HL-60 (cell line): ENCODE measurements at regions not wholly inside any gene's neighbourhood (a gene's known extent, or its start where the extent isn't known, plus 50 kb on each side); places are given as distances from the start of the nearest gene placed in this dataset.

Experiments
- DNase-seq, 2 experiments: peaks; one replicate each; pipeline ENCODE4 v3.0.0-alpha.2; 2010 to 2020; ENCODE audit warnings: low read depth in 1 of 2, low spot score in 1 of 2
- H3K27ac ChIP-seq: fragments of 250-450 bp; sonication (Bioruptor Pico); replicated peaks from 2 replicates; pipeline ENCODE4 v1.5.1; 2020; ENCODE audit warnings: mild to moderate bottlenecking, moderate library complexity
- H3K27me3 ChIP-seq: fragments of 250-450 bp; sonication (Bioruptor Pico); 2 replicates; pipeline ENCODE4 v1.5.1; 2021; ENCODE audit warnings: mild to moderate bottlenecking, moderate library complexity; ENCODE audit not compliant: insufficient read depth, poor library complexity, severe bottlenecking
- H3K4me3 ChIP-seq: replicated peaks from 2 replicates; pipeline ENCODE4 v1.5.1; 2011; ENCODE audit warnings: mild to moderate bottlenecking, control low read depth, low read length; ENCODE audit not compliant: insufficient read depth
- GABPA ChIP-seq: IDR thresholded peaks from 2 replicates; pipeline ENCODE4 v1.6.1; 2012; ENCODE audit warnings: low read depth
- POLR2AphosphoS5 ChIP-seq: IDR thresholded peaks from 2 replicates; pipeline ENCODE4 v1.6.1; 2012; ENCODE audit warnings: low read depth
- SPI1 ChIP-seq: IDR thresholded peaks from 2 replicates; pipeline ENCODE4 v1.6.1; 2012; ENCODE audit warnings: low read depth, mild to moderate bottlenecking, borderline replicate concordance
- TF ChIP-seq, protein P1 (sequence below): IDR thresholded peaks from 2 replicates; pipeline ENCODE4 v1.6.1; 2012; ENCODE audit warnings: low read depth; ENCODE audit not compliant: insufficient replicate concordance
- TF ChIP-seq, protein P2 (sequence below): IDR thresholded peaks from one replicate; pipeline ENCODE4 v1.5.1; 2011; ENCODE audit warnings: low read length, control low read depth, inconsistent platforms; ENCODE audit not compliant: insufficient read depth

DNA sequence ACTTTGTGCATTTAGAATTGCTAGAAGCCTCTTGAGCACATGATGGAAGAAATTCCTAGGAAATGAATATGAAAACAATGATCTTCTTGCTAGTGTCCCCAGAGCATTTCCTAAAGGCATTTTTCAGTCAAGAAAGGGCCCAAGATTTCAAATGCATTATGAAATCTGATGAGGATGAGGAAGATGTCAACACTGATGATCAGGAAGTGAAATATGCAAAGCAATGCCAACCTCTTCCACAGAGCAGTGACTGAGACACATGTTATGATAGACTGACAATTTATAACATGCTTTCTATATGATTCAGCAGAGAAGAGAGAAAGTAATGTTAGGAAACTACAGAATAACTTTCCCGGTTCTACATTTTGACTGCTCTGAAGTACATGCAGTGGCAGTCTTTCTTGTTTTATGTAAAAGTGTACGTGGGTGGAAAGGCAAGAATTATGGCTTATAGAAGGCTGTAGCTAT is 859.1 kb upstream of the GOT2 start:
- no peak for DNase-seq
- H3K27ac ChIP-seq = no peak overlapping the region

DNA sequence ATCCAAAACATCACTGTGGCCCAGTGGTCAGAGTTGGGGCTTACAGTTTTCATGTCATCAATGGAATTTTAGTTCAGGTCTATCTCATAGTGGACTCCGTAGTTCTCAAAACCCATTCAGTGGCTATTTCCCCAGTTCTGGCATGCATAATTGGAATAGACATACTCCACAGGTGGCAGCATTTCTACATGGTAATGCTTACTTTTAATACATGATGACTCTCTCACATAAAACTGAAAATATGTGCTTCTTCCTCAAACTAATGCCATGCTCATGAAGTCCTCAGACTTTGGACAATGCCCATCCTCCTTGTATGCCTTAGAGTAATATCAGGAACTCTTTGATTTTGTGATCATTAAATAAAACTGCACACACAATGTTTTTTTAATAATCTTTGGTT is 857.4 kb upstream of the GOT2 start:
- TF ChIP-seq POLR2AphosphoS5 (no peak), SPI1 (no peak)
- TF ChIP-seq, protein P1, sequence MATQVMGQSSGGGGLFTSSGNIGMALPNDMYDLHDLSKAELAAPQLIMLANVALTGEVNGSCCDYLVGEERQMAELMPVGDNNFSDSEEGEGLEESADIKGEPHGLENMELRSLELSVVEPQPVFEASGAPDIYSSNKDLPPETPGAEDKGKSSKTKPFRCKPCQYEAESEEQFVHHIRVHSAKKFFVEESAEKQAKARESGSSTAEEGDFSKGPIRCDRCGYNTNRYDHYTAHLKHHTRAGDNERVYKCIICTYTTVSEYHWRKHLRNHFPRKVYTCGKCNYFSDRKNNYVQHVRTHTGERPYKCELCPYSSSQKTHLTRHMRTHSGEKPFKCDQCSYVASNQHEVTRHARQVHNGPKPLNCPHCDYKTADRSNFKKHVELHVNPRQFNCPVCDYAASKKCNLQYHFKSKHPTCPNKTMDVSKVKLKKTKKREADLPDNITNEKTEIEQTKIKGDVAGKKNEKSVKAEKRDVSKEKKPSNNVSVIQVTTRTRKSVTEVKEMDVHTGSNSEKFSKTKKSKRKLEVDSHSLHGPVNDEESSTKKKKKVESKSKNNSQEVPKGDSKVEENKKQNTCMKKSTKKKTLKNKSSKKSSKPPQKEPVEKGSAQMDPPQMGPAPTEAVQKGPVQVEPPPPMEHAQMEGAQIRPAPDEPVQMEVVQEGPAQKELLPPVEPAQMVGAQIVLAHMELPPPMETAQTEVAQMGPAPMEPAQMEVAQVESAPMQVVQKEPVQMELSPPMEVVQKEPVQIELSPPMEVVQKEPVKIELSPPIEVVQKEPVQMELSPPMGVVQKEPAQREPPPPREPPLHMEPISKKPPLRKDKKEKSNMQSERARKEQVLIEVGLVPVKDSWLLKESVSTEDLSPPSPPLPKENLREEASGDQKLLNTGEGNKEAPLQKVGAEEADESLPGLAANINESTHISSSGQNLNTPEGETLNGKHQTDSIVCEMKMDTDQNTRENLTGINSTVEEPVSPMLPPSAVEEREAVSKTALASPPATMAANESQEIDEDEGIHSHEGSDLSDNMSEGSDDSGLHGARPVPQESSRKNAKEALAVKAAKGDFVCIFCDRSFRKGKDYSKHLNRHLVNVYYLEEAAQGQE = no peak
- TF ChIP-seq, protein P2, sequence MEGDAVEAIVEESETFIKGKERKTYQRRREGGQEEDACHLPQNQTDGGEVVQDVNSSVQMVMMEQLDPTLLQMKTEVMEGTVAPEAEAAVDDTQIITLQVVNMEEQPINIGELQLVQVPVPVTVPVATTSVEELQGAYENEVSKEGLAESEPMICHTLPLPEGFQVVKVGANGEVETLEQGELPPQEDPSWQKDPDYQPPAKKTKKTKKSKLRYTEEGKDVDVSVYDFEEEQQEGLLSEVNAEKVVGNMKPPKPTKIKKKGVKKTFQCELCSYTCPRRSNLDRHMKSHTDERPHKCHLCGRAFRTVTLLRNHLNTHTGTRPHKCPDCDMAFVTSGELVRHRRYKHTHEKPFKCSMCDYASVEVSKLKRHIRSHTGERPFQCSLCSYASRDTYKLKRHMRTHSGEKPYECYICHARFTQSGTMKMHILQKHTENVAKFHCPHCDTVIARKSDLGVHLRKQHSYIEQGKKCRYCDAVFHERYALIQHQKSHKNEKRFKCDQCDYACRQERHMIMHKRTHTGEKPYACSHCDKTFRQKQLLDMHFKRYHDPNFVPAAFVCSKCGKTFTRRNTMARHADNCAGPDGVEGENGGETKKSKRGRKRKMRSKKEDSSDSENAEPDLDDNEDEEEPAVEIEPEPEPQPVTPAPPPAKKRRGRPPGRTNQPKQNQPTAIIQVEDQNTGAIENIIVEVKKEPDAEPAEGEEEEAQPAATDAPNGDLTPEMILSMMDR = no peak
- no peaks in the 10 kb centered on the region for H3K27me3 ChIP-seq
- no peak overlapping the region for H3K27ac ChIP-seq
- H3K4me3 ChIP-seq = no peak overlapping the region
- DNase-seq = no peak

More for the DNA sequence above, 859.1 kb upstream of the GOT2 start:
- TF ChIP-seq, protein P2 = no peak
- TF ChIP-seq, protein P1 = no peak
- TF ChIP-seq GABPA = no peak
- no peak for TF ChIP-seq SPI1
- TF ChIP-seq POLR2AphosphoS5 = no peak
- no peaks in the 10 kb centered on the region for H3K27me3 ChIP-seq
- no peak overlapping the region for H3K4me3 ChIP-seq

DNA sequence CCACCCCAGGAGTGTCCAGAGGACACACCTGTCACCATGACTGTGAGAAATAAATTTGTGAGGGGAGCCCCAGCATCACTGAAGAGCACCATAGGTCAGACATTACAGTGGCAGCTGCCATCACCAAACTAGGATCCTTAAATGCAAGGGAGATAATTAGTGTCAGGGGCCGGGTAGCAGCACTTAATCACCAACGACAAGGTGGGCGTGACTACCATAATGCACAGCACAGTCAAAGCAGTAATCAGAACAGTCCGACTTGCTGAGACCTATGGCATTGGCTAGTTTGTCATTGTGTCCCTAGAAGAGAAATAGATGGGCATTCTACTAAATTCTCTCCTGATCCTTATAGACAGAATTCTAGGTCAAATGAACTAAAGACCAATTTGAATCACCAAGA is 856.7 kb upstream of the GOT2 start:
- no peak for TF ChIP-seq SPI1
- Histone ChIP-seq H3K27me3 (no peaks in the 10 kb centered on the region), H3K27ac (no peak overlapping the region), H3K4me3 (no peak overlapping the region)
- no peak for DNase-seq

DNA sequence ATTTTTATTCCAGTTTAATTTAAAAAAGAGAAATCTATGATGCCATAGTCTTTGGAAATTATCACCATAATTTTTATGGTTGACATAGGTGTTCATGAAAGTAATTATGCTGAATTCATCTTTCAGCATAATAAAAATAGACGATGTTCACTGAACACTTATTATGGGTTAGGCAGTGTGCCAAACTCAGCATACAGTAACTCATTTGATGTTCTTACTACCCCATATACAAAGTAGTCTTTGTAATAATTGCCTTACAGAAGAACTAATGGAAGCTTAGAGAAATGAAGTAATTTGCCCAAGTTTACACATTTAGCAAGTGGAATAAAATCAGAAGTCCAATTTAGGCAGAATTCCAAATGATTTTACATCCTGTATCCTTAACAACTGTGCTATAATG is 852.2 kb upstream of the GOT2 start:
- H3K27ac ChIP-seq = no peak overlapping the region
- TF ChIP-seq POLR2AphosphoS5 (no peak), SPI1 (no peak), GABPA (no peak)
- TF ChIP-seq, protein P1 = no peak
- TF ChIP-seq, protein P2 = no peak
- H3K27me3 ChIP-seq = no peaks in the 10 kb centered on the region
- no peak overlapping the region for H3K4me3 ChIP-seq
- DNase-seq = no peak
